Trophoblast cell (in vitro differentiated cells and primary cell): ENCODE measurements at regions not wholly inside any gene's neighbourhood (a gene's known extent, or its start where the extent isn't known, plus 50 kb on each side); places are given as distances from the start of the nearest gene placed in this dataset.
A peak's percentile ranks its signal among the peaks of the same experiment; 100 is the strongest.

ENCODE experiments used
- DNase-seq, 2 donors: peaks; one replicate each; pipeline ENCODE4 v3.0.0-alpha.2; 2016
- H2AFZ ChIP-seq: 2 replicates; pipeline ENCODE4 v1.6.1; 2013; ENCODE audit warnings: low read length, moderate library complexity, mild to moderate bottlenecking; ENCODE audit not compliant: insufficient read depth, poor library complexity
- H2AK5ac ChIP-seq: 2 replicates; pipeline ENCODE4 v1.6.1; 2013; ENCODE audit warnings: mild to moderate bottlenecking, low read length
- H2BK120ac ChIP-seq: 2 replicates; pipeline ENCODE4 v1.6.1; 2013; ENCODE audit warnings: low read length, mild to moderate bottlenecking, moderate library complexity; ENCODE audit not compliant: insufficient read depth, poor library complexity
- H2BK12ac ChIP-seq: 2 replicates; pipeline ENCODE4 v1.6.1; 2013; ENCODE audit warnings: mild to moderate bottlenecking, low read length, moderate library complexity
- H2BK5ac ChIP-seq: 2 replicates; pipeline ENCODE4 v1.6.1; 2013; ENCODE audit warnings: low read length, low read depth, moderate library complexity, mild to moderate bottlenecking; ENCODE audit not compliant: poor library complexity
- H3K14ac ChIP-seq: 2 replicates; pipeline ENCODE4 v1.6.1; 2013; ENCODE audit warnings: mild to moderate bottlenecking, low read length
- H3K18ac ChIP-seq: 2 replicates; pipeline ENCODE4 v1.6.1; 2013; ENCODE audit warnings: mild to moderate bottlenecking, low read length
- H3K23ac ChIP-seq: 2 replicates; pipeline ENCODE4 v1.6.1; 2013; ENCODE audit warnings: low read length
- H3K27ac ChIP-seq: 2 replicates; pipeline ENCODE4 v1.5.1; 2013; ENCODE audit warnings: low read depth, mild to moderate bottlenecking, inconsistent platforms, low read length, moderate library complexity
- H3K27me3 ChIP-seq: 2 replicates; pipeline ENCODE4 v1.6.1; 2013; ENCODE audit warnings: inconsistent platforms, mild to moderate bottlenecking, low read length, moderate library complexity; ENCODE audit not compliant: insufficient read depth
- H3K36me3 ChIP-seq, 2 experiments: 1 replicate in 1 of 2; 2 replicates in 1 of 2; pipeline ENCODE4 v1.6.1; 2013; ENCODE audit warnings: low read length in 2 of 2, mild to moderate bottlenecking in 2 of 2, moderate library complexity in 1 of 2; ENCODE audit not compliant: insufficient read depth in 2 of 2, control insufficient read depth in 1 of 2
- H3K4ac ChIP-seq: 2 replicates; pipeline ENCODE4 v1.6.1; 2013; ENCODE audit warnings: low read depth, mild to moderate bottlenecking, low read length, moderate library complexity
- H3K4me1 ChIP-seq, 2 experiments: 1 replicate in 1 of 2; 2 replicates in 1 of 2; pipeline ENCODE4 v1.6.1; 2013; ENCODE audit warnings: low read length in 2 of 2, mild to moderate bottlenecking in 2 of 2, moderate library complexity in 1 of 2; ENCODE audit not compliant: insufficient read depth in 2 of 2, control insufficient read depth in 1 of 2
- H3K4me2 ChIP-seq: 2 replicates; pipeline ENCODE4 v1.6.1; 2013; ENCODE audit warnings: inconsistent platforms, mild to moderate bottlenecking, low read length, moderate library complexity
- H3K4me3 ChIP-seq: 2 replicates; pipeline ENCODE4 v1.5.1; 2013; ENCODE audit warnings: mild to moderate bottlenecking, low read depth, low read length, inconsistent platforms
- H3K79me1 ChIP-seq: one replicate; pipeline ENCODE4 v1.6.1; 2013; ENCODE audit warnings: low read length
- H3K79me2 ChIP-seq: 2 replicates; pipeline ENCODE4 v1.6.1; 2013; ENCODE audit warnings: low read length, mild to moderate bottlenecking; ENCODE audit not compliant: control insufficient read depth, insufficient read depth, poor library complexity
- H3K9ac ChIP-seq: 2 replicates; pipeline ENCODE4 v1.6.1; 2013; ENCODE audit warnings: mild to moderate bottlenecking, low read length
- H3K9me3 ChIP-seq: 2 replicates; pipeline ENCODE4 v1.6.1; 2013; ENCODE audit warnings: low read depth, mild to moderate bottlenecking, control low read depth, inconsistent platforms, low read length; ENCODE audit not compliant: insufficient read depth
- H4K12ac ChIP-seq: 2 replicates; pipeline ENCODE4 v1.6.1; 2013; ENCODE audit warnings: low read depth, mild to moderate bottlenecking, low read length, moderate library complexity
- H4K8ac ChIP-seq: 2 replicates; pipeline ENCODE4 v1.6.1; 2013; ENCODE audit warnings: low read depth, mild to moderate bottlenecking, low read length, moderate library complexity
- H4K91ac ChIP-seq: one replicate; pipeline ENCODE4 v1.6.1; 2013; ENCODE audit warnings: low read depth, mild to moderate bottlenecking, low read length, moderate library complexity
- WGBS: extraction: QIAGEN DNeasy Blood & Tissue Kit; methylation state at CpG from one replicate; pipeline ENCODE4 v1.1.7; 2013; ENCODE audit warnings: missing lambda C conversion rate; ENCODE audit not compliant: insufficient read length, insufficient coverage; ENCODE audit errors: extremely low coverage; 5-methylcytosine and 5-hydroxymethylcytosine counted together

DNA sequence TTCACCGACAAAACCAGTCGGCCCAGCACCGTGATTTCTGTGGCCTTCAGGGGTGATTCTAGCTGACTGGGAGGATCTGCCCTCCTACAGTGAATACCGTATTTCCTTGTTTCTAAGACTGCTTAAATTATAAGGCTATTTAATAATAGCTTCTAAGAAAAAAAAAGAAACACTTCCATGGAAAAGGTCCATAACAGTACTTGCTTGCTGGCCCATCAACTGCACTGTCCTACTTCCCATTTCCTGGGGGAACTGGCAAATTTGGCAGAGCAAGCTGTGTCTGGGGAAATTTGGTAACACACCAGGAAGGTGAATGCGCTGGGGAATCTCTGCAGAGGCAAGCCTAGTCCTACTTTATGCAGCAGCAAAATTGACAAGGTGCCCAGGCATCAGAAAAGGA is 214.0 kb downstream of the ZNF326 start:
- H3K36me3 ChIP-seq: no peaks in the 10 kb centered on the region
- no peaks in the 10 kb centered on the region for H3K27me3 ChIP-seq
- H4K12ac ChIP-seq: no peak overlapping the region
- H3K79me1 ChIP-seq: no peaks in the 10 kb centered on the region
- H2BK12ac ChIP-seq: no peak overlapping the region
- H3K4me1 ChIP-seq: no peaks in the 10 kb centered on the region
- H3K14ac ChIP-seq: no peak overlapping the region
- H4K91ac ChIP-seq: no peak overlapping the region
- H4K8ac ChIP-seq: no peak overlapping the region
- H3K4me3 ChIP-seq: no peak overlapping the region
- H2AK5ac ChIP-seq: no peak overlapping the region
- no peak overlapping the region for H2BK5ac ChIP-seq
- H3K23ac ChIP-seq: peak overlapping the region; percentile 63
- no peak overlapping the region for H3K4me2 ChIP-seq
- no CpG with 5 or more reads among the region's 5 CpGs for WGBS
- H3K4ac ChIP-seq: no peak overlapping the region
- no peaks in the 10 kb centered on the region for H3K79me2 ChIP-seq
- H2AFZ ChIP-seq: no peak overlapping the region
- no peak overlapping the region for H3K18ac ChIP-seq
- no peaks in the 10 kb centered on the region for H3K9me3 ChIP-seq
- H2BK120ac ChIP-seq: no peak overlapping the region
- no peak overlapping the region for H3K9ac ChIP-seq
- no peak for DNase-seq
- no peak overlapping the region for H3K27ac ChIP-seq

DNA sequence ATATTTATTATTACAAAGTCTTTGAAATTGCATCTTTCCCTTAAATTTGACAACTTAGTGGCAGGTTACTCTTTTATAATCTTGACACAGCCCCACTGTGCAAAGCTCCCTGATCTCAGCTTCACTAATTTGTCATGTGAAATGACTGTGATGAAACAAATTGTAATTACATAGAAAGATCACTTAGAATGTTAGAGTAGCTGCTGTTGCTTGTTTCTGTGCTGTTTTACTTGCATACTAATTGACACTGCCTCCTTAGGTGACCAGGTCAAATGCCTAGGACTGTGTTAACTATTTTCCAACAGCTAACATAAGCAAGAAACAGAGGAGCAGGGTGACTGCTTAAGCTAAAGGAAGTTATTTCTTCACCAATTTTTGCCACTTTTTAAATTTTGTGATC is 211.3 kb downstream of the ZNF326 start:
- Histone ChIP-seq H2AFZ (no peak overlapping the region), H3K4ac (no peak overlapping the region), H3K9ac (no peak overlapping the region), H3K14ac (no peak overlapping the region), H3K4me1 (no peaks in the 10 kb centered on the region), H3K27me3 (no peaks in the 10 kb centered on the region), H3K79me2 (no peaks in the 10 kb centered on the region), H3K18ac (no peak overlapping the region), H2BK120ac (no peak overlapping the region), H4K91ac (no peak overlapping the region), H3K27ac (no peak overlapping the region), H3K36me3 (no peaks in the 10 kb centered on the region), H3K79me1 (no peaks in the 10 kb centered on the region), H4K8ac (no peak overlapping the region), H2BK12ac (no peak overlapping the region), H4K12ac (no peak overlapping the region), H3K4me3 (no peak overlapping the region), H3K23ac (no peak overlapping the region), H2AK5ac (no peak overlapping the region), H3K4me2 (no peak overlapping the region), H3K9me3 (no peaks in the 10 kb centered on the region), H2BK5ac (no peak overlapping the region)
- DNase-seq: no peak

DNA sequence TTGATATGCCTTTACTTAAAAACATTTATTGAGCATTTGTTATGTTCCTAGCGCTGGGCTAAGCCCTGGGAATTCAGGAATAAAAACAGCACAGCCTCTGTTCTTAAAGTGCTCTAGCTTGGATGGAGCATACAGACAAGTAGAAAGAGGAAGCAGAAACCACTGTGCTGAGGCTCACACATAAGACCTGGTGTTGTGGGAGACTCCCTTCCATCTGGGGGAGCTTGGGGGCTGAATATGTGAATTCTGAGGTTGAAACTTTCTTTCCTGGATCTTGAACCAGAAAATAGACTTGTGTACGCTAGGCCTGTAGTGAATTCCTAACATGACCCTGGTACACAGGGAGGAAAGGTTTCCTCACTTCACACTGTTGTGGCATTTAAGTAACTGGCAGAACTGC is 209.9 kb downstream of the ZNF326 start:
- Histone ChIP-seq H3K36me3 (no peaks in the 10 kb centered on the region), H2BK120ac (no peak overlapping the region), H4K12ac (no peak overlapping the region), H3K79me1 (no peaks in the 10 kb centered on the region), H4K8ac (no peak overlapping the region), H2AK5ac (no peak overlapping the region), H3K9me3 (no peaks in the 10 kb centered on the region), H3K18ac (no peak overlapping the region), H3K4me3 (no peak overlapping the region), H4K91ac (no peak overlapping the region), H3K4me2 (no peak overlapping the region), H3K14ac (no peak overlapping the region), H3K9ac (no peak overlapping the region), H3K4me1 (no peaks in the 10 kb centered on the region), H3K23ac (no peak overlapping the region), H3K4ac (no peak overlapping the region), H3K27me3 (no peaks in the 10 kb centered on the region), H2AFZ (no peak overlapping the region), H2BK12ac (no peak overlapping the region), H2BK5ac (no peak overlapping the region), H3K79me2 (no peaks in the 10 kb centered on the region), H3K27ac (no peak overlapping the region)
- WGBS: no CpG with 5 or more reads among the region's 2 CpGs
- DNase-seq: no peak

DNA sequence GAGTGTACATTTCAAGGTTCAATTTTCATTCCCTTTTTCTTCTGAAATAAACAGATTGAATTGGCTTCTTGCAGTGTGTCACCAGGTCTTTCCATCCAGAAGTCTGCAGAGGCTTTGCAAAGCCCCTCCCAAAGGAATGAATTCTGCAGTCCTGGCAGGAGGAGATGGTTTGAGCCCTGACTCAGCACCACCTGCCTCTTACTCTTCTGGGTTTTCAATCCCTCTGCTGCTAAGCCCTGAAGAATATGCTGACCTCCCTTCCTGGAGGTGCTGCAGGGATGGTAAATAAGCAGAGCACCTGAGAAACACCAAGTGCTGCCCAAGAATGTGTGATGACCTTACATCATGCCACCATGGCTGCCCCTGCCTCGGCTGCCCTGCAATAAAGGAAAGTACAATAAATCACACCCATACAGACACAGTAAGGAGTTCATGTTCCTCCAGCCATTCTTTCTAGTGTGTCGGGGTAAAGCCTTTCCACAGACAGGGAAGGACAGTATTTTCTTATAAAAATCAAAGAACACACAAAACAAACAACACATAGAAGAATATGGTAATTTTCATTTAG is 209.2 kb downstream of the ZNF326 start:
- Histone ChIP-seq H2AFZ (no peak overlapping the region), H2AK5ac (no peak overlapping the region), H3K79me2 (no peaks in the 10 kb centered on the region), H3K18ac (no peak overlapping the region), H3K36me3 (no peaks in the 10 kb centered on the region), H3K4me3 (no peak overlapping the region), H3K14ac (no peak overlapping the region), H3K27ac (no peak overlapping the region), H4K8ac (no peak overlapping the region), H3K79me1 (no peaks in the 10 kb centered on the region), H3K9me3 (no peaks in the 10 kb centered on the region), H3K4ac (no peak overlapping the region), H3K9ac (no peak overlapping the region), H4K12ac (no peak overlapping the region), H3K27me3 (no peaks in the 10 kb centered on the region), H3K23ac (no peak overlapping the region), H3K4me2 (no peak overlapping the region), H2BK5ac (no peak overlapping the region), H2BK120ac (no peak overlapping the region), H4K91ac (no peak overlapping the region), H3K4me1 (no peaks in the 10 kb centered on the region), H2BK12ac (no peak overlapping the region)
- DNase-seq: peak in 1 of 2 donors; percentile 12
- no CpG with 5 or more reads among the region's 2 CpGs for WGBS
